GM10248 (cell line): ENCODE measurements at regions not wholly inside any gene's neighbourhood (a gene's known extent, or its start where the extent isn't known, plus 50 kb on each side); places are given as distances from the start of the nearest gene placed in this dataset.

Experiments used
- CTCF ChIA-PET: fragments of 300-600 bp; sonication (Branson Sonifier 250); formaldehyde crosslinking; extraction: SDS; loops from one replicate; lab custom pipeline; 2021; ENCODE audit warnings: antibody characterized with exemption; lab: Yijun Ruan, JAX
- POLR2A ChIA-PET: fragments of 350-650 bp; sonication (Branson Sonifier 250); formaldehyde crosslinking; extraction: SDS; loops from one replicate; lab custom pipeline; 2020; ENCODE audit warnings: antibody characterized with exemption; lab: Yijun Ruan, JAX
- DNase-seq: peaks from one replicate; pipeline ENCODE4 v3.0.0; 2012; ENCODE audit errors: extremely low spot score
- TF ChIP-seq, protein P1 (sequence below): IDR thresholded peaks from 2 replicates; pipeline ENCODE4 v1.5.1; 2012; ENCODE audit warnings: mild to moderate bottlenecking, low read depth; ENCODE audit errors: extremely low read depth, missing control alignments, control extremely low read depth

GRCh38 chr4:162422312-162422711 lies 258.5 kb upstream of the FSTL5 start:
- ChIA-PET CTCF (interaction anchor here (1.0 kb wide), 2 partner anchors 12 to 35 kb away, joined by 3 read pairs; no protein-coding TSS in a partner anchor), POLR2A (no interaction called here)
- TF ChIP-seq, protein P1, sequence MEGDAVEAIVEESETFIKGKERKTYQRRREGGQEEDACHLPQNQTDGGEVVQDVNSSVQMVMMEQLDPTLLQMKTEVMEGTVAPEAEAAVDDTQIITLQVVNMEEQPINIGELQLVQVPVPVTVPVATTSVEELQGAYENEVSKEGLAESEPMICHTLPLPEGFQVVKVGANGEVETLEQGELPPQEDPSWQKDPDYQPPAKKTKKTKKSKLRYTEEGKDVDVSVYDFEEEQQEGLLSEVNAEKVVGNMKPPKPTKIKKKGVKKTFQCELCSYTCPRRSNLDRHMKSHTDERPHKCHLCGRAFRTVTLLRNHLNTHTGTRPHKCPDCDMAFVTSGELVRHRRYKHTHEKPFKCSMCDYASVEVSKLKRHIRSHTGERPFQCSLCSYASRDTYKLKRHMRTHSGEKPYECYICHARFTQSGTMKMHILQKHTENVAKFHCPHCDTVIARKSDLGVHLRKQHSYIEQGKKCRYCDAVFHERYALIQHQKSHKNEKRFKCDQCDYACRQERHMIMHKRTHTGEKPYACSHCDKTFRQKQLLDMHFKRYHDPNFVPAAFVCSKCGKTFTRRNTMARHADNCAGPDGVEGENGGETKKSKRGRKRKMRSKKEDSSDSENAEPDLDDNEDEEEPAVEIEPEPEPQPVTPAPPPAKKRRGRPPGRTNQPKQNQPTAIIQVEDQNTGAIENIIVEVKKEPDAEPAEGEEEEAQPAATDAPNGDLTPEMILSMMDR = no peak
- no peak for DNase-seq

- POLR2A ChIA-PET = no interaction called here
- DNase-seq = no peak
- CTCF ChIA-PET = no interaction called here
- TF ChIP-seq, protein P1 = no peak
Observed at GRCh38 chr4:162410854-162411253, 247.1 kb upstream of the FSTL5 start.

DNA sequence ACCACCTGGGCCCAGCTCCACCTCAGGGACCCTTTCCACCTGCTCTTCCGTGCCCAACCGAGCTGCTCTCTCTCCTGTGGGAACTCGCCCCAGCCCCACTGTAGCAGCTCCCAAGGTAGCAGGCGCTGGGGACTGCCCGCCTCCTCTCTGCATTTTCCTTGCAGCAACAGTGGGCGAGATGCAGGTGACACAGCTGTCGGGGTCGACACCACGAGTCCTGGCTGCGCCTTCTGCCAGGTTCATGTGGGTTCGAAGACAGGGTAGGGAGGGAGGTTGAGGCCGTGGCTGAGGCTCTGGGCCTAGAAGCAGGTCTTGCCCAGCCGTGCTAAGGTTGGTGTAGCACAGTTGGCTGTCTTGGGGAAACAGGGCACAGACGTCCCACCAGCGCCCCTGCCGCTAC lies 245.2 kb upstream of the FSTL5 start:
- ChIA-PET POLR2A (no interaction called here), CTCF (interaction anchor here (1.3 kb wide), 1 partner anchor 36 kb away, joined by 4 read pairs; no protein-coding TSS in a partner anchor)
- TF ChIP-seq, protein P1 = no peak
- no peak for DNase-seq

GRCh38 chr4:162408309-162408708 lies 244.5 kb upstream of the FSTL5 start:
- TF ChIP-seq, protein P1 = no peak
- ChIA-PET CTCF (no interaction called here), POLR2A (no interaction called here)
- DNase-seq = no peak

- POLR2A ChIA-PET = no interaction called here
Observed at GRCh38 chr4:162406637-162407365, 243.0 kb upstream of the FSTL5 start.

GRCh38 chr4:162403932-162404331 lies 240.1 kb upstream of the FSTL5 start:
- CTCF ChIA-PET = interaction anchor here (0.9 kb wide), 1 partner anchor 10 kb away, joined by 3 read pairs; no protein-coding TSS in a partner anchor

More at GRCh38 chr4:162406637-162407365, 243.0 kb upstream of the FSTL5 start:
- CTCF ChIA-PET = no interaction called here
- TF ChIP-seq, protein P1 = no peak
- no peak for DNase-seq

More at GRCh38 chr4:162403932-162404331, 240.1 kb upstream of the FSTL5 start:
- TF ChIP-seq, protein P1 = no peak
- POLR2A ChIA-PET = no interaction called here
- no peak for DNase-seq
